DMS53 (cell line): ENCODE measurements at regions not wholly inside any gene's neighbourhood (a gene's known extent, or its start where the extent isn't known, plus 50 kb on each side); places are given as distances from the start of the nearest gene placed in this dataset.
"Not testable (repeated sequence)": the region's sequence is repeated elsewhere in the genome, so short reads cannot be mapped to it uniquely, and the experiment has no call there.

ENCODE experiments used
- DNase-seq: peaks from one replicate; lab custom pipeline; 2025; lab: John Stamatoyannopoulos, UW

DNA sequence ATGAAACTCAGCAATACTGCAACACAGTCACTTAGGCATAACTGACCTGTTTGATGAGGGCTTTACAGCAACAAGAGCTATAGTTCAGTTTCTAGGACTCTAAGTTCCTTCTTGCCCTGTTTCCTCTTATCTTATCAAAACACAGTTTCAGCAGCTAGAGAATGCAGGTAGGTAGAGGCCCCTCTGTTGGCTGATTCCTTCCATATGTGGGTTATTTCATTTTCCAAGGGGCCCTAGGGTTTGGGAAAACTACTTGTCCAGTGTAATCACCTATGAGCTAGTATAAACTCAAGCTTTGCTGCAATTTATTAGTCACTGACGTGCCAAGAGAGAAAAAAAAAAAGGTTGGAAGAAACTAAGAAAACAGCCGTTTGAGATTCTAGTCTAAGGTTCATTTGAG, 607.7 kb upstream of the USP24 start:
- peak; percentile 55 for DNase-seq

DNA sequence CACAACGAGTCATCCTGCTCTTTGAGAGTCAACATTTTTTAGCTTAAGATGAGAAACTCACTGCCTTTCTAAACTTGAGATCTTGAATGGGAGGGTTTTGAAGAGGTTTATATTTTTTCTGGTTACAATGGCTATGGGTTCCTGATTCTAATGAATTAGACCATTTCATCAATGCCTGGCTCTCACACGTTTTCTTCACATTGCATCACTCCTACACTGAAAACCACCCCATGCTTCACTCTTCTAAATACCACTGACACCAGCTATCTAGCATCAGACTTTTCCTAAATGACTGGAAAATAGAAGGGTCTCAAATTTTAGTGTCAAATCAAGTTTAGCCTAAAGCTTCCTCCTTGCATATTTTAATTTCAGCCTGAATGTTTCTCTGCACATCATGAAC, 606.1 kb upstream of the USP24 start:
- peak; percentile 77 for DNase-seq

DNA sequence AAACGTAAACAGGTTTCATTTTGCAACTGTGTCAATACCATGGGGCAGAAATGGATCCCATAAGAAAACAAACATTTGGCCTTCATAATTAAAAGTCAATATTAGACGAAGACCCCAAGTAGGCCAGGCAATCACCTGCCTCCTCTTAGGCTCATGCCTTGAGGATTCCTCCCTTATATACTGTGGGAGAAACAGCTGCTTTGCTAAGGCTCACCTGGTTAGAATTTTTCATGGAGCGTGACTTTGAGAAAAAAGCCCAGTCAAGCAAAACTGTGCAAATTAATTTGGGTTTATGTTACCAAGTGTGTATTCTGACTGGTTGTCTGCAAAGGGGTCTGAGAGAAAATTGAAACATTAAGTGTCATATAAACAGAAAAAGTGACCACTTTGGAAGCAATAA, 605.3 kb upstream of the USP24 start:
- DNase-seq, result peak; percentile 95

DNA sequence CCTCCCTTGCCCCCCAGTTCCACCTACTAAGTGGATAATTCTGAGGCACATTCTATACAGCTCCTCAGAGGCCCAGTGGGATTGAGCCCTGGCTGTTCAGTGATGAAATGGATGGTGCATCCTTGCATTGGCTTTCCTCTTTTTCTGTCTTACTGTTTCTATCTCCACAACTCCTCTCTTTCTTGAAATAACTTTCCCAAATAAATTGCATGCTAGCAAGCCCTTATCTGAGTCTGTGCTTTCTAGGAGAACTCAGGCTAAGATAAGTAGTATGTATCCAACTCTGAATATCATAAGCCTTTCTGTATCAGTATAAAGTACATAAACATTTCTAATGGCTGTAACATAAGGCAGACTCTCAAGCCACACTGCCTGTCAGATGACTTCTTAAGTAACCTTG, 603.8 kb upstream of the USP24 start:
- no peak for DNase-seq

DNA sequence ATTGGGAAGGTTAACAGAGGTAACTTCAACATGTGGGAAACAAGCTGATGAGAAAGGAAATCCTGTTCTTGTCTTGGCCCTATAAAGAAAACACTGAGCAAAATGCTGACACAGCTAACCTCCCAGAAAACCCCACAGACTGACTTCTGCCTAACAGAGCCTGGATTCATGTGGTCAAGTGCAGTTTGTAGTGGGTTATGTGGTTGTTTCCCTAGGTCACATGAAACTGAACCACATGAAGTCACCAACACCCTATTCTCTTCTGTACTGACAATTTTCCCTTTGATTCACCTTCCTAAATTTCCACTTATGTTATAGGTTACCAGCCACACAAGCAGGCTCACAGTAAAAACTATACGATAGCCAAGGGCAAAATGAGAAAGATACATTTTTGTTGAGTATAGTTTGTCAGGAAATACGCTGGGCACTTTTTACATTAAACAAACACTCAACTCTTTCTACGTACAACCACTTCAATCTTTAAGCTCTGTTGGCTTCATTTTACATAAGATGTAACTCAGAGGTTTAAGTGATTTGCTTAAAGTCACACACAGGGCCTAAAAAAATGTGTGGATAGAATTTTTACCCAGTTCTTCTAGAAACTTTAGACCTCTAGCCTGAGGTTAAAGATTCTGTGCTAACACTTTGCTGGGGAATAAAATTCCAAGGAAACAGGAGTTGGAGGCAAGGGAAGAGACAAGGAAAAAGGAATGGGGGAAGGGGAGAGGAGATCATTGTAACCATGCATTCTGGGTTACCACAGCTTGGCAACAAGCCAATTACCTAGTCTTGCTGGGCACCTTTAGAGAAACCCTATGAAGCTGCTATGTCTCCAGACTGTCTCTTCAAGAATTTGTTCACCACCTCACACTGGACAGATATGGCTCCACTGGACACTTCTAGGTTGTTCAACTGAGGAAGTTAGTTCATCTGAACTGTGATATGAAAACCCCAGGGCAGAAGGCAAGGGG, 601.6 kb upstream of the USP24 start:
- peak; percentile 94 for DNase-seq

DNA sequence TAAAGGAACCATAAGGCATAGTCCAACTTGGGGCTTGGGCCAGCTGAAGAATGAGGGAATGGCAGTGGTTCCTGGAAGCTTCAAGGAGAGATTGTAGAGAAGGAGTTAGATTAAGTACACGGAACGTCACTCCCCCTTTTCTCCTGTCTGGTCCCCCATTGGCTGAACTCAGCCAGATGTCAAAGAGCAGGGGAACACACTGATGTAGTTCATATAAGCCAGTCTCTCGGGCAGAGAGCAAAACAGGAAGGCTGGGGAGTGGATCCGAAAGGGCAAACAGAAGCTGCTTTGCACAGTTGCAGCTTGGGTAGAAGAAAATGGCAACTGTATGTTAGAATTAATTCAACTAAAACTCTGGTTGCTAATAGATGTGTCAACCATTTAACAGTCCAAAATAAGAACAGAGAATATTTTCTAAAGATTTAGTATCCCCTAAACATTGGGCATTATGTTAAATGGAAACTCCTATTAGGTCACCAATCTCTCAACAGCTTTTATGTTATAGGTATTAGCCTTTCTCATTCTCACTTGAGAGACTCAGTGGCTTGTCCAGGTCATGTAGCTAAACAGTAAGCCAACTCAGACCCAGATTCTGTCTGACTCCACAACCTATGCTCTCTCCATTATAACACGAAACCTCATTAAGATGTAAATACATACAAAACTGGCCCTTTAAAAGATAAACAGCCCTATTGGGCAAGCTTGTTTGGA, 600.7 kb upstream of the USP24 start:
- peak; percentile 40 for DNase-seq

DNA sequence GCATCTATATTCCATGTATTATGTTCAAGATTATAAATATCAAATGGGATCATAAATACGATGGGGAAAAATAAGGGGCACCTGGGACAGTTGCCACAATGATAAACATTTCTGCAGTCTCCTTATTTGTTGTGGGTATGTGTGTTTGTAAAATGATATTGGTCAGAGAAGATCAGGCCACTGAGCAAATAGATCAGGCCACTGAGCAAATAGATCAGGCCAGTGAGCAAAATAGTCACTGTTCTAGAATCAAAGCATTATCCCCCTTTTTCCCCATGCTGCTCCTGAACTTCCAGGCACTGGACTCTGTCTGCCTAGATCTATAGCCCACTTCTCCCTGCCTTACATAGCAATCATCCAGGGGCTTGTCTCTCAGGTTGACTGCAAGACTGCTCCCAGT, 599.8 kb upstream of the USP24 start:
- DNase-seq, result peak; percentile 64

DNA sequence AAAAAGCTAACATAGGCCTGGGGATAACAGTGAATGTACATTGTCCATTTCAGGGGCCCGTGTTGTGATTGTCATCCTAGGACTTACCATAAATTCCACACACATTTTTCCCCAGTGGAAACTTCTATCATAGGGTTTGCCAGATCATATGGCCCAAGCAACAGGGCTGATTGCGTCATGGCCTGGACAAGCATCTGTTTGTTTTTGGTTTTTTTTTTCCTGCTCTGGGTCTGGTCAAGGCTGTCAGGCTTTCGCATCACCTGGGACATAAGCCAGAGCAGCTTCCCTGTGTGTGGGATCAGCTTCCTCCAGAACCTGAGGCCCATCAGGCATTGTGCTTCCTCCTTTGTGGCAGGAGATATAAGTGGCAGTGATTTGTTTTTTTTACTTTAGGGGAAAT, 598.5 kb upstream of the USP24 start:
- DNase-seq, result peak; percentile 92

DNA sequence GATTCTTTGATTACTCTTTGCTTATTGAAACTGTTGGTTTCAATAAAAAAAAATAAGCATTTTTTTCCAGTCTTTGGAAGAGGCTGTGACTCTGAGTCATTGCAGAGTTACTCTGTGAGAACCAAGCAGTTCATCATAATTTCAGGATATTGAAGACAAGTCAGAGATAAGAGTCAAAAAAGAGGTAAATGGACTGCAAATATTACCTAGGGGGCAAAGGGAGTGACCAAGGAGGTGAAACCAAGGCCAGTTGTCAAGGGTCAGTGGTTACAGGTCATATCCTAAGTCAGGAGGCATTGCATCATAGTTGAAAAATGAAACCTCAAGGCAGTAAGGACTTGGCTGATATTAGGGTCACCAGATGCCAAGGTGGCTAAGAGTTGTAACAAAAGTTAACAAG, 597.1 kb upstream of the USP24 start:
- no peak for DNase-seq

DNA sequence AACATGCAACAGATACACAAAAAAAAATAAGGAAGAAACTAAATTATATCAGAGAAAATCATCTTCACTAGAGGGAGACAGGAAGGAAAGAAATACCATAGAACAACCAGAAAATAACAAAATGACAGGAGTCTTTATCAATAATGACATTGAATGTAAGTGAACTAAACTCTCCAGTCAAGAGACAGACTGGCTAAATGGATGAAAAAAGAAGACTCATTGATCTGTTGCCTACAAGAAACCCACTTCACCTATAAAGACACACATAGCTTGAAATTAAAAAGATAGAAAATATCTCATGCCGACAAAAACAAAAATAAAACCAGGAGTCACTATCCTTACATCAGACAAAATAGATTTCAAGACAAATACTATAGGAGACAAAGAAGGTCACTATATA, 593.1 kb upstream of the USP24 start:
- no peak for DNase-seq

DNA sequence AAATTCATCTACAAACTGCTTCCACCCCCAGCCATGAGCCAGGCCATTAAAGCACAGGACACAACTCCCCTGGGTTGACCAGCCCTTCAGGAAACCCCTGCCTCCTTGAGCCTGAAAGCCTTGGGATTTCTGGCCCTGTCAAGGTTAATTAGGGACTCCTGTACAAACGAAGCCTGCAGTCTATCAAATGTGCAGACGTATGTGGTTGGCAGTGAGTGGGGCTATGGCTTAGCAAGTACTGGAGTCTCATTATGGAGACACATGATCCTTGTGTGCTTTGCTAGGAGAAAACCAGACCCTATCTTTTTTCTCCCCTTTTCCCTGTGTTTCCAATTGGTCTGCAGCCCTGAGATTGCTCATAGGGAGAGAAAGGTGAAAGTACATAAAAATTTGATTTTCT, 588.3 kb upstream of the USP24 start:
- no peak for DNase-seq

DNA sequence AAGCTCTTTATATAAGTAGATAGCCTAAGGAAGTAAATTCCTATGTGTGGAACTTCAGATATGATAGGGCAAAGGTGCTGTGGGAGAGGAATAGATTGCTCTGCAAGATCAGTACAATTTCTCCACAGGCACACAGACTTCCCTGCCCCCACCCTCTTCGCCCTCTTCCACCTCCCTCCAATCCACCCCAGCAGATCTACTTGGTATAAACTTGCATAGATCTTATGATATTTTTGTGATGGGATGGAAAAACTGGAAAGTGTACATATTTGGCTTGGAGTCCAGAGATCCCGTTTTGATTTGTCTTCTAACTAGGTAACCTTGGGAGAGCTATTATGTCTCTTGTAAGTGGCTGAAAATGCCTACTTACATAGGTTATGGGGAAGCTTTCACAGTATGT, 586.3 kb upstream of the USP24 start:
- DNase-seq, result no peak

DNA sequence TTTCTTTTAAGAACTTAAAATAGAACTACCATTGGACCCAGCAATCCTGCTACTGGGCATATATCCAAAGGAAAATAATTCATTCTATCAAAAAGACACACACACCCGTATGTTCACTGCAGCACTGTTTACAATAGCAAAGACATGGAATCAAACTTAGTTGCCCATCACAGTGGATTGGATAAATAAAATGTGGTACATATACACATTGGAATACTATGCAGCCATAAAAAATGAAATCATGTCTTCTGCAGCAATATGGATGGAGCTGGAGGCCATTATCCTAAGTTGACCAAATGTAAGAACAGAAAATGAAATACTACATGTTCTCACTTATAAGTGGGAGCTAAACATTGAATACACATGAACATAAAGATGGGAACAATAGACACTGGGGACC, 585.3 kb upstream of the USP24 start:
- no peak for DNase-seq

DNA sequence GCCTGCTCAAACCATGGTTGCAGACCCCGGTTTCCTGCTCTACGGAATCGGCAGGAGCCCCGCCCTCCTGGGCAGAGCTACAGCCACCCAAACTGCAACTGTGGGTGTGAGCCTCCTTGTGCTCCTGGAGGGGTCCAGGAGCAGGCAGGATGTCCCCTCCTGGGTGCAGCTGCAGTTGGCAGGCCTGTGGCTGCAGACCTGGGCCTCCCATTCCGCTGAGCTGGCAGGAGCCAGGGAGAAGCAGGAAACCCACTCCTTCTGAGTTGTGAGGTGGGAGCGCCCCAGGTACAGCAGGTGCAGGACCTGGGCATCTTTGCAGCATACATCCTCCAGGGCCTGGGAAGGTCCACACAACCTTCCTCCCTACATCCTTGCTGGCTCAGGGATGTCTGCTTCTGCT, 578.7 kb upstream of the USP24 start:
- no peak for DNase-seq

DNA sequence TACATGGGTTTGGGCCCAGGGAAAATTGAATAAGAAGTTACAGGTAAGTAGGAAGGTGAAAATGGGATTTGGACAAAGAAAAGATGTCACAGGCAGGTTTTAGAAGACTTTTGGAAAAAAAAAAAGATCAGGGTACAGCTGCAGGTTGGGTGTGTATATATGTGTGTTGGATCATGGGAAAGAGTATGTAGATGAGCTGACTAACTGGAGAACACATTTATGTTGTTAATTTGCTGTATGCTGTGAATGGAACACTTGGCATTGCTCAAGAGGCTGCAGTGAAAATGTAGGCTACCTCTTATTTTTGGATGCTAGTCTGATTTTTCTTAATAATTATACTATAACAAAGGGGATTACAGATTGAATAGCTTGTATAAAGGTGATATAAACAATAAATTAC, 577.7 kb upstream of the USP24 start:
- DNase-seq, result no peak

DNA sequence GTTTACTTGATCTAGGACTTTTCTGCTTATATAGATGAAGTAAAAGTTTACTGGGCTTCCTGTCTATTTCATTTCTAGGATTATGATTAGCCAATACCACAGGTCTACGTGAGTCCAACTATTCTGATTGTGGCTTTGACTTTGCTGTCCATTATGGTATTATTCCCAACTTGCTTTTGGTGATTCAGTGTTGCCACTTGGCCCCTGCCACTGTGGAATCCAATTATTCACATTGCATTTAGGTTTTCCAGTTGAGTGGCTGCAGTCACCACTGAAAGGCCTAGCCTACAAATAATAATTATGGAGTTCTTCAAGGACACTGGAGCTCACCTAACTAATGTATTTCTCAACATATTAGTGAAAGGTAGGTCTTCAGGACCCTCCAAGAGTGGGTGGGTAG, 574.3 kb upstream of the USP24 start:
- DNase-seq, result no peak

DNA sequence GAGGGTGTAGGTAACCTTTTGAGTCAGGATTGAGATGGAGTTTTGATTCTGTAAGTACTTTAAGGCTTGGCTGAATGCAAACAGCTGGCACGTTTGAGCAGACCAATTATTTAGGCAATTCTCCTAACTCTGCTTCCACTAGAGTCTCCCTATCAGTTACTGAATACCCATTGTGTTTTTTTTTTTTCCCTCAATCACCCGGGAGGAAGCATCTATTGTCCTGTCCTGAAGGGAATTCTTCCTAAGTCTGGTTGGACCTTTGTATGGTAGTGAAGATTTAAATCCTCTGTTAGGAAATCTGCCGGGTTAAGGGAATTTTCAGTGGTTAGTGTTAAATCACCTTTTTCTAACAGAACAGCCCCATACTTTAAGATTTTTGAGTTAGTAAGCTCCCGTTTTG, 571.2 kb upstream of the USP24 start:
- no peak for DNase-seq

DNA sequence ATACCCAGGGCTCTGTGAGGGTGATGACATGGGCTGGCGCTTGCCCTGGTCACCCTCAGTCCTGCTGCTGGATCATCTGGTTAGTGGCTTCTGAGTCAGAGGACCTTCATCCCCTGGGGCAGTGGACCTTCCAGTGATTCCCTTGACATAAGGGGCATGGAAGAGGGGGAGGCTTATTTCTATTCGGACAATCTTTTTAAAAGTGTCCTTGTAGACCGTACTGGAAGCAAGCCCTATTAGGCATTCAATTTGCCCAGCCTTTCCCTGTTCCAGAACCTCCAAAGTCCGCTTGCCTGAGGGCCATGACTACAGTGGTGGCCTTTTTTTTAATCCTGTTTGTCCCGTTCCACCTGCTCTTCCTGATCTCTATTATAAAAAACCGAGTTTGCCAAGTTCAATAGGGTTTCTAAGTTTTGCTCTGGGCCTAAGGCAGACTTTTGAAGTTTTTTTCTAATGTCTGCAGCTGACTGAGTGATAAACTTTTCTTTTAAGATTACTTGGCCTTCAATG, 569.8 kb upstream of the USP24 start:
- not testable (repeated sequence) for DNase-seq

DNA sequence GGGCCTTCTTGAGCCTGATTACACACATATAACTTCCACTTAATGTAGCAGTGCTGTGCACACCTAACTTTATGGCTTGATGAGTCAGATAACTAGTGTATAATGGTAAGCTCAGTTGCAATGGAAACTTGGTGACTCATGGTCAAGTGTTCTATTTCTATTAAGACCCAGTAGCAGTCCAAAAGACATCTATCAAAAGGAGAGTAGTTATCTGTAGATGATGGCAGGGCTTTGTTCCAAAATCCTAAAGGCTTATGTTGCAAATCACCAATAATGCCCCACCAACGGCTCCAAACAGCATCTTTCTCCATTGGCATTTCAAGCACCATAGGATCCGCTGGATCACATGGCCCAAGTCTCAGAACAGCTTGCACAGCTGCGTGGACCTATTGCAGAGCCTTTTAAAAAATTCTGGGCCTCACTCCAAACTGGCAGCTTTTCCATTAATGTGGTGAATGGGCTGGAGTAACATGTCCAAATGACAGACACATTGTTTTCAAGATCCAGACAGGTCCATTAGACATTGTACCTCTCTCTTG, 566.8 kb upstream of the USP24 start:
- DNase-seq, result peak; percentile 73

DNA sequence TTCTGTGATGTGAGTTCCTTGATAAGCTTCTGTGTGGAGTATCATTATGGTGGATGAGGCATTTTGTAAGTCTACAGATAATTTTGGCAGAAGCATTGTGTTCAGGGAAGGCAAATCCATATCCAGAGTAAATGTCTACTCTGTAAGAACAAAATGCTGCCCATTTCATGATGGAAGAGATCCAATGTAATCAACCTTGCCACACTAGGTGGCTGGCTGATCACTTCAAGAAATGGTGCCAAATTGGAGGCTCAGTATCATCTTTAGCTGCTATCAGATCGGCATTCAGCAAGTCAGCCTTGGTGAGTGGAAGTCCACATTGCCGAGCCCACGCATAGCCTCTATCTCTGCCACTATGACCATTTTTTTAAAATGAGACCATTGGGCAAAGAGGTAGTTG, 565.8 kb upstream of the USP24 start:
- no peak for DNase-seq

DNA sequence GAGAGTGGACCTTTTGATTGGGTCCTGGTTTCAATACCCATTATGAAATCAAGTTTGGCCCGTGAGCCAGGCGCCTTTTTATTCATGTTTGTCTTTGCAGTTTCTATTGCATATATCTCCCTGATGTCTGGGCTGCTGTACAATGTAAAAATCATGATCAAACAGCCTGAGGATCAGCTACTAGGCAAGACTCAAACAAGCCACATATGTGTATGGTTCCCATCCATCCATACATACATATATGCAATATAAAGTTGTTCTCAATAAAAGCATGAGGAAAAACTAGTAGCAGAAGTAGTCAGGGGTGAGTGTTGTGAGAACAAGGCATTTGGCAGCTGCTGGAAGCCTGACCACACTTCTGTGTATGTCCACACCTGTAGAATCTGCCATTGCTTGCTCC, 562.4 kb upstream of the USP24 start:
- DNase-seq, result no peak

DNA sequence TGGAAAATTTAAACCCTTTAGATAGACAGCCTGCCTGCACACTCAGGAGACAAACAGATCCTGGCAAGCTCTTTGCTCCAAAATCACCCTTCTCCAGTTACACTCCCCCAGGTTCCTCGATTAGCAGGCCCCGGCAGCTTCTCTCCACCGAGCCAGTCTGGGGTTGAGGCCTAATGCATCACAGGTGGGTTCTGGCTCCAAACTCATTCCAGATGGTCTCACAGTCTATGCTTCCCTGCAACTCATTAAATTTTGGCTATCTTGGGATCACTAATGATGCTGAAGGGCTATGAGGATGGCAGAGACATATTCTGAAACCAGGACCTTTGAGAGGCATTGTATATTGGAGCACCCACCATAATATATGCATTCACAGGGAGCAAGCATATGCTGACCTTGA, 559.8 kb upstream of the USP24 start:
- DNase-seq, result no peak

DNA sequence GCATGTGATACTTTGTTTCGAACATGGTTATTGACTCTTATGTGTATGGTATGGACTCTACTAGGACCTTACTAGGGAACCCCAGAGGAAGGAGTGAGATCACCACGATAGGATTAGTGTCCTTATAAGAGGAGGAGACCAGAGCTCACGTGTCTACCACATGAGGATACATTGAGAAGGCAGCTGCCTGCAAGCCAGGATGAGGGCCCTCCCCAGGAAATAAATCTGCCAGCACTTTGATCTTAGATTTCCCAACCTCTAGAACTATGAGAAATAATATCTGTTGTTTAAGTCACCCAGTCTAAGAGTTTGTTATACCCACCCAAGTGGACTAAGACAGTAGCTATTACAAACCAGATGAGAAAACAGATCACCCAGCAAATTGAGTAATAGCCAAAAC, 559.3 kb upstream of the USP24 start:
- no peak for DNase-seq
